DND-41 (cell line): ENCODE measurements at regions not wholly inside any gene's neighbourhood (a gene's known extent, or its start where the extent isn't known, plus 50 kb on each side); places are given as distances from the start of the nearest gene placed in this dataset.

Source experiments
- ATAC-seq: fragments of 200-7000 bp; cut with Tn5 transposase; 3 replicates; pipeline ENCODE4 v1.9.1; 2021; ENCODE audit warnings: low read depth; ENCODE audit not compliant: insufficient read depth
- DNase-seq: peaks from one replicate; pipeline ENCODE4 v3.0.0-alpha.2; 2020
- H2AFZ ChIP-seq: 2 replicates; pipeline ENCODE4 v1.6.0; 2012; ENCODE audit warnings: low read depth, low read length
- H3K27ac ChIP-seq: 2 replicates; pipeline ENCODE4 v1.5.1; 2012; ENCODE audit warnings: low read length, inconsistent platforms
- H3K27me3 ChIP-seq: fragments of 200-600 bp; sonication (generic); 2 replicates; pipeline ENCODE4 v1.6.0; 2012; ENCODE audit warnings: low read length, mild to moderate bottlenecking, inconsistent platforms; ENCODE audit not compliant: insufficient read depth, poor library complexity
- H3K36me3 ChIP-seq: 2 replicates; pipeline ENCODE4 v1.5.1; 2012; ENCODE audit warnings: low read length, inconsistent platforms; ENCODE audit not compliant: insufficient read depth
- H3K4me1 ChIP-seq: 2 replicates; pipeline ENCODE4 v1.5.1; 2012; ENCODE audit warnings: mild to moderate bottlenecking, low read length; ENCODE audit not compliant: insufficient read depth
- H3K4me2 ChIP-seq: 2 replicates; pipeline ENCODE4 v1.6.0; 2012; ENCODE audit warnings: mild to moderate bottlenecking, moderate library complexity, low read length, inconsistent platforms; ENCODE audit not compliant: insufficient read depth
- H3K4me3 ChIP-seq, 2 experiments: fragments of 200-600 bp in 1 of 2; shearing (Covaris generic) in 1 of 2; 2 replicates each; pipeline ENCODE4 v1.5.1; 2012 to 2016; ENCODE audit warnings: inconsistent platforms in 2 of 2, low read length in 2 of 2, mild to moderate bottlenecking in 2 of 2, low read depth in 1 of 2, moderate library complexity in 1 of 2
- H3K79me2 ChIP-seq: 2 replicates; pipeline ENCODE4 v1.6.0; 2012; ENCODE audit warnings: low read length, inconsistent platforms; ENCODE audit not compliant: insufficient read depth
- H3K9ac ChIP-seq: 2 replicates; pipeline ENCODE4 v1.6.0; 2012; ENCODE audit warnings: low read depth, mild to moderate bottlenecking, inconsistent platforms, low read length, moderate library complexity
- H3K9me3 ChIP-seq: 2 replicates; pipeline ENCODE4 v1.5.1; 2012; ENCODE audit warnings: low read length, moderate library complexity, mild to moderate bottlenecking, inconsistent platforms; ENCODE audit not compliant: insufficient read depth, severe bottlenecking
- H4K20me1 ChIP-seq: 2 replicates; pipeline ENCODE4 v1.6.0; 2012; ENCODE audit warnings: low read length; ENCODE audit not compliant: insufficient read depth
- CTCF ChIP-seq: IDR thresholded peaks from 2 replicates; pipeline ENCODE4 v1.5.1; 2012; ENCODE audit warnings: borderline replicate concordance, low read length, moderate library complexity, mild to moderate bottlenecking; ENCODE audit not compliant: poor library complexity, severe bottlenecking; ENCODE audit errors: extremely low read depth
- EZH2 ChIP-seq: IDR thresholded peaks from 3 replicates; pipeline ENCODE4 v1.6.1; 2012; ENCODE audit warnings: borderline replicate concordance, low read depth, mild to moderate bottlenecking, moderate library complexity, low read length, inconsistent platforms; ENCODE audit not compliant: severe bottlenecking

- no peaks in the 10 kb centered on the region for H3K79me2 ChIP-seq
- DNase-seq (no peak), ATAC-seq (no peak)
- H3K9me3 ChIP-seq, result no peaks in the 10 kb centered on the region
- no peak for TF ChIP-seq EZH2
- no peak for TF ChIP-seq CTCF
- H3K36me3 ChIP-seq, result no peaks in the 10 kb centered on the region
- no peak overlapping the region for H3K9ac ChIP-seq
- H3K27ac ChIP-seq, result no peak overlapping the region
- H3K4me3 ChIP-seq, result no peak overlapping the region
- H3K27me3 ChIP-seq, result peaks cover 7% of the 10 kb centered on the region
- no peak overlapping the region for H2AFZ ChIP-seq
- H3K4me2 ChIP-seq, result no peak overlapping the region
- no peaks in the 10 kb centered on the region for H3K4me1 ChIP-seq
- H4K20me1 ChIP-seq, result no peaks in the 10 kb centered on the region
Observed at GRCh38 chr5:37936091-37936490, 96.2 kb upstream of the GDNF start.

- Histone ChIP-seq H2AFZ (no peak overlapping the region), H3K4me1 (no peaks in the 10 kb centered on the region), H3K27me3 (peaks cover 7% of the 10 kb centered on the region), H3K27ac (no peak overlapping the region), H3K4me3 (no peak overlapping the region), H3K79me2 (no peaks in the 10 kb centered on the region), H3K9ac (no peak overlapping the region), H3K36me3 (no peaks in the 10 kb centered on the region), H3K4me2 (no peak overlapping the region), H3K9me3 (no peaks in the 10 kb centered on the region), H4K20me1 (no peaks in the 10 kb centered on the region)
- TF ChIP-seq CTCF (no peak), EZH2 (no peak)
- DNase-seq (no peak), ATAC-seq (no peak)
Observed at GRCh38 chr5:37933576-37933975, 93.7 kb upstream of the GDNF start.

GRCh38 chr5:37932450-37932849, 92.6 kb upstream of the GDNF start:
- Histone ChIP-seq H3K27ac (no peak overlapping the region), H2AFZ (no peak overlapping the region), H3K4me1 (no peaks in the 10 kb centered on the region), H3K79me2 (no peaks in the 10 kb centered on the region), H3K4me2 (no peak overlapping the region), H3K4me3 (no peak overlapping the region), H3K9ac (no peak overlapping the region), H4K20me1 (no peaks in the 10 kb centered on the region), H3K36me3 (no peaks in the 10 kb centered on the region), H3K27me3 (peaks cover 7% of the 10 kb centered on the region), H3K9me3 (no peaks in the 10 kb centered on the region)
- TF ChIP-seq EZH2, result no peak
- TF ChIP-seq CTCF, result no peak
- no peak for ATAC-seq
- DNase-seq, result no peak

- TF ChIP-seq EZH2 (no peak), CTCF (no peak)
- no peak for ATAC-seq
- H3K27me3 ChIP-seq, result peaks cover 7% of the 10 kb centered on the region
- no peaks in the 10 kb centered on the region for H3K36me3 ChIP-seq
- no peak overlapping the region for H3K4me3 ChIP-seq
- no peaks in the 10 kb centered on the region for H4K20me1 ChIP-seq
- no peak for DNase-seq
- no peaks in the 10 kb centered on the region for H3K9me3 ChIP-seq
- H3K4me1 ChIP-seq, result no peaks in the 10 kb centered on the region
- no peaks in the 10 kb centered on the region for H3K79me2 ChIP-seq
- H3K4me2 ChIP-seq, result no peak overlapping the region
- H2AFZ ChIP-seq, result no peak overlapping the region
- H3K27ac ChIP-seq, result no peak overlapping the region
- no peak overlapping the region for H3K9ac ChIP-seq
Observed at GRCh38 chr5:37931541-37931940, 91.7 kb upstream of the GDNF start.
